Hepatocyte (in vitro differentiated cells): ENCODE measurements at regions not wholly inside any gene's neighbourhood (a gene's known extent, or its start where the extent isn't known, plus 50 kb on each side); places are given as distances from the start of the nearest gene placed in this dataset.

Experiments used
- DNase-seq: peaks from one replicate; pipeline ENCODE4 v3.0.0-alpha.2; 2016; ENCODE audit warnings: low spot score
- H2AFZ ChIP-seq: fragments of 200-600 bp; sonication (generic); 2 replicates; pipeline ENCODE4 v1.6.0; 2016; ENCODE audit warnings: antibody characterized with exemption, mild to moderate bottlenecking
- H3K27ac ChIP-seq: fragments of 200-600 bp; sonication (generic); 2 replicates; pipeline ENCODE4 v1.5.1; 2016; ENCODE audit warnings: mild to moderate bottlenecking
- H3K27me3 ChIP-seq: fragments of 200-600 bp; sonication (generic); 2 replicates; pipeline ENCODE4 v1.6.1; 2016
- H3K36me3 ChIP-seq: fragments of 200-600 bp; sonication (generic); replicated peaks from 2 replicates; pipeline ENCODE4 v1.5.1; 2016; ENCODE audit warnings: low read depth; ENCODE audit not compliant: insufficient read depth
- H3K4me1 ChIP-seq: fragments of 200-600 bp; sonication (generic); 2 replicates; pipeline ENCODE4 v1.5.1; 2016; ENCODE audit warnings: mild to moderate bottlenecking, moderate library complexity; ENCODE audit not compliant: insufficient read depth
- H3K4me2 ChIP-seq: fragments of 200-600 bp; sonication (generic); 2 replicates; pipeline ENCODE4 v1.6.0; 2016
- H3K4me3 ChIP-seq: fragments of 200-600 bp; sonication (generic); 2 replicates; pipeline ENCODE4 v1.5.1; 2016; ENCODE audit warnings: mild to moderate bottlenecking
- H3K79me2 ChIP-seq: fragments of 200-600 bp; sonication (generic); 2 replicates; pipeline ENCODE4 v1.6.0; 2017; ENCODE audit warnings: mild to moderate bottlenecking
- H3K9me2 ChIP-seq: fragments of 200-600 bp; sonication (generic); replicated peaks from 2 replicates; pipeline ENCODE4 v1.6.0; 2017; ENCODE audit warnings: mild to moderate bottlenecking; ENCODE audit not compliant: insufficient read depth
- H3K9me3 ChIP-seq: fragments of 200-600 bp; sonication (generic); 2 replicates; pipeline ENCODE4 v1.5.1; 2016; ENCODE audit warnings: low read depth, mild to moderate bottlenecking
- H4K20me1 ChIP-seq: fragments of 200-600 bp; sonication (generic); 2 replicates; pipeline ENCODE4 v1.6.0; 2016; ENCODE audit warnings: mild to moderate bottlenecking; ENCODE audit not compliant: insufficient read depth, poor library complexity, severe bottlenecking
- EZH2 ChIP-seq: fragments of 200-600 bp; sonication (generic); IDR thresholded peaks from 2 replicates; pipeline ENCODE4 v1.6.1; 2016; ENCODE audit warnings: antibody characterized with exemption, mild to moderate bottlenecking, borderline replicate concordance
- EZH2phosphoT487 ChIP-seq: fragments of 200-600 bp; sonication (generic); IDR thresholded peaks from one replicate; pipeline ENCODE4 v1.6.1; 2018; ENCODE audit warnings: antibody characterized with exemption, mild to moderate bottlenecking, low read depth, moderate library complexity; ENCODE audit not compliant: unreplicated experiment, severe bottlenecking
- WGBS: methylation state at CpG from one replicate; pipeline ENCODE4 v1.1.6; 2016; ENCODE audit warnings: low lambda C conversion rate; ENCODE audit errors: missing lambda C conversion rate; 5-methylcytosine and 5-hydroxymethylcytosine counted together
- TF ChIP-seq, protein P1 (sequence below): fragments of 200-600 bp; sonication (generic); IDR thresholded peaks from 2 replicates; pipeline ENCODE4 v1.5.1; 2016; ENCODE audit warnings: antibody characterized with exemption, mild to moderate bottlenecking; ENCODE audit not compliant: poor library complexity

DNA sequence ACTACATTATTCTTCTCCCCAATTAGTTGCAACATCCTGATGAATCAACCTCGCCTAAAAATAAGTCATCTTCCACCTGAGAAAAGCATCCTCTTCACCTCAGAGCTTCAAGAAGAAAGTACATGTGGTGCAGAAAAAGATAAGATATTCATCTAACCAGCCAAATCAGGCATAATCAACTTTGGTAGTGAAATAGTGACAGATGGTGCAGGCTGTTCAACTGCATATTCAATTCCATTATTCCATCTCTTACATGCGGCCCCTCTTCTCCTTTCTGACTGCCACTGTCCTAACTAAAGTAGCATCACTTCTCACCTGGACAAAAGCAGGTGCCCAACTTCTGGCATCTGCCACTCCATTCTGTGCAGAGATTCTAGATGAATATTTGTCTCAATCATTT, 148.4 kb upstream of the STEAP1 start:
- Histone ChIP-seq H3K4me1 (no peaks in the 10 kb centered on the region), H3K4me3 (no peak overlapping the region), H3K9me3 (no peaks in the 10 kb centered on the region), H2AFZ (no peak overlapping the region), H3K9me2 (no peaks in the 10 kb centered on the region), H3K27me3 (no peaks in the 10 kb centered on the region), H3K27ac (no peak overlapping the region), H3K36me3 (no peaks in the 10 kb centered on the region), H3K79me2 (no peaks in the 10 kb centered on the region), H3K4me2 (no peak overlapping the region), H4K20me1 (no peaks in the 10 kb centered on the region)
- WGBS = 82% methylated on average over 2 of the region's 2 CpGs
- no peak for DNase-seq
- no peak for TF ChIP-seq EZH2phosphoT487
- TF ChIP-seq, protein P1, sequence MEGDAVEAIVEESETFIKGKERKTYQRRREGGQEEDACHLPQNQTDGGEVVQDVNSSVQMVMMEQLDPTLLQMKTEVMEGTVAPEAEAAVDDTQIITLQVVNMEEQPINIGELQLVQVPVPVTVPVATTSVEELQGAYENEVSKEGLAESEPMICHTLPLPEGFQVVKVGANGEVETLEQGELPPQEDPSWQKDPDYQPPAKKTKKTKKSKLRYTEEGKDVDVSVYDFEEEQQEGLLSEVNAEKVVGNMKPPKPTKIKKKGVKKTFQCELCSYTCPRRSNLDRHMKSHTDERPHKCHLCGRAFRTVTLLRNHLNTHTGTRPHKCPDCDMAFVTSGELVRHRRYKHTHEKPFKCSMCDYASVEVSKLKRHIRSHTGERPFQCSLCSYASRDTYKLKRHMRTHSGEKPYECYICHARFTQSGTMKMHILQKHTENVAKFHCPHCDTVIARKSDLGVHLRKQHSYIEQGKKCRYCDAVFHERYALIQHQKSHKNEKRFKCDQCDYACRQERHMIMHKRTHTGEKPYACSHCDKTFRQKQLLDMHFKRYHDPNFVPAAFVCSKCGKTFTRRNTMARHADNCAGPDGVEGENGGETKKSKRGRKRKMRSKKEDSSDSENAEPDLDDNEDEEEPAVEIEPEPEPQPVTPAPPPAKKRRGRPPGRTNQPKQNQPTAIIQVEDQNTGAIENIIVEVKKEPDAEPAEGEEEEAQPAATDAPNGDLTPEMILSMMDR = no peak
- no peak for TF ChIP-seq EZH2

DNA sequence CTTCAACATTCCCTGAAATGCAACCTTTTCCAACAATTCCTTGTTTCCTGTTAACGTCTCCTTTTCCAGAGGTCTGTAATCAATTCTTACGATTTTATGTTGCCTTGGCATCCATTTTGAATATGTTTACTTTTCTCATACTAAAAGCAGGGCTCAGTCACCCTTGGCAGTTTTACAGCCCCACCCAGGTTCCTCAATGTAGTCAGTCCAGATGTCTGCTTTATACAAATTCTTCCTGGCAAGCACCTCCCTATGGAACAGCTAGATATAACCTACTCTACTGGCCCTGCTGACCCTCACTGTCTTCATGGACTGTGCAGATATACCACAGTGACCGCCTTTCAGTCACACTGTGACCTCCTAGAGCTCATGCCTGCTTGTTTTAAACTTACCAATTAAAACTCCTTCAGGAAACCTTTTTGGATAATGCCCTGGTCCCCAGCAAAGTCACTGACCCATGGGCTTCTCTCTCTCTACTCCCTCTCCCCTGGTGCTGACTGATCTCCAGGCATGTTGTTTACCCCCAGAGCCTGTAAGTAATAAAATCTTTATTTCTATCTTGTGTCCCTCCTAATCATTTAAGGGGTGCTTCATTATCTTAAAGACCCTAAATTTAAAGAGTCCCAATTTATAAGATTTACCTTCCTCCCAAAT, 147.1 kb upstream of the STEAP1 start:
- Histone ChIP-seq H4K20me1 (no peaks in the 10 kb centered on the region), H3K27ac (no peak overlapping the region), H3K4me3 (no peak overlapping the region), H2AFZ (no peak overlapping the region), H3K9me3 (no peaks in the 10 kb centered on the region), H3K9me2 (no peaks in the 10 kb centered on the region), H3K4me1 (no peaks in the 10 kb centered on the region), H3K36me3 (no peaks in the 10 kb centered on the region), H3K79me2 (no peaks in the 10 kb centered on the region), H3K4me2 (no peak overlapping the region), H3K27me3 (no peaks in the 10 kb centered on the region)
- DNase-seq = no peak
- WGBS = 83% methylated on average over 3 of the region's 3 CpGs
- TF ChIP-seq, protein P1 = no peak
- TF ChIP-seq EZH2 = no peak
- no peak for TF ChIP-seq EZH2phosphoT487

DNA sequence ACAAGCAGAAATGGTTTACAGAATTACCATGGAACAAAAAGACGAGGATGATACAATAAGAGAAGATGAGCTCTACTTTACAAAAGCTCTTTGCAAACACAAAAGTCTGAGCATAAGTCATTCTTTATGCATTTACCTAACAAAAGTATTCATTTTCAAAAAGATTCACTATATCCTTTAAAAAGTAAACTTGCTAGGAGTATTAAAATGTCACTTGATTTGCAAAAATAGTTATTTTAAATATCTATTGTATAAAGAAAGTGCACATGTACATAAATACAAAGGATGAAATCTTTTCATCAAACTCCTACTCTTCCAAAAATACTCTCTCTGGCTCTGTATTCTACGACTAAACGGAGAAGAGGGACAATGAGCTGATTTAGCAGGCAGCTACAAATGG, 146.4 kb upstream of the STEAP1 start:
- Histone ChIP-seq H3K9me2 (no peaks in the 10 kb centered on the region), H4K20me1 (no peaks in the 10 kb centered on the region), H2AFZ (no peak overlapping the region), H3K27ac (no peak overlapping the region), H3K27me3 (no peaks in the 10 kb centered on the region), H3K36me3 (no peaks in the 10 kb centered on the region), H3K9me3 (no peaks in the 10 kb centered on the region), H3K4me1 (no peaks in the 10 kb centered on the region), H3K4me3 (no peak overlapping the region), H3K79me2 (no peaks in the 10 kb centered on the region), H3K4me2 (no peak overlapping the region)
- TF ChIP-seq EZH2phosphoT487 (no peak), EZH2 (no peak)
- TF ChIP-seq, protein P1 = no peak
- no peak for DNase-seq
- WGBS = 73% methylated on average over 3 of the region's 3 CpGs
